Activated T-cell treated with anti-CD3 and anti-CD28 coated beads, Interleukin-2, amount 50 U/mL, for 48 hours (primary cell): ENCODE measurements at regions not wholly inside any gene's neighbourhood (a gene's known extent, or its start where the extent isn't known, plus 50 kb on each side); places are given as distances from the start of the nearest gene placed in this dataset.

Experiments used
- DNase-seq, 2 experiments: peaks; one replicate each; pipeline ENCODE4 v3.0.0-alpha.2; 2020

DNA sequence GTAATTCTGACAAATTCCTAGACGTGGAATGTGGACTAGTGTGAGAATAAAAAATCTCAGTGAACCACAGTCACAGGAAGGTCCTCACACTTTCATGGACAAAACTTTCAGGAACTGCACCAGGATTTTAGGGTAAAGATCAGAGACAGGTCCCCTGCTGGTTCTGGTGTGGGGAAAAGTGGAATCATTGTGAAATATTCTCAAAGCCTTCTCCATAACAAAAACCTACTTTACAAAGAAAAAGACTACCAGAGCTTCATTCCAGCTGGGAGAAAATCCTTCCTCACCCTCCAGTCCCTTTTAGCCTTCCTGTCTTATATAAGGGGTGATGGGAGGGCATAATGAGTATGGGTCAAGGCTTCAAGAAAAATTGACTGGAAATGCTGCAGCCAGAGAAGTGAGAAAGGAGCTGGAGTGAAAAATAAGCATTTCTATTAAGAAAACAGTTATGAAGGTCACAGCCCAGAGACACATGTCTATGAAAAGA lies 325.8 kb downstream of the ARAP2 start:
- no peak for DNase-seq

DNA sequence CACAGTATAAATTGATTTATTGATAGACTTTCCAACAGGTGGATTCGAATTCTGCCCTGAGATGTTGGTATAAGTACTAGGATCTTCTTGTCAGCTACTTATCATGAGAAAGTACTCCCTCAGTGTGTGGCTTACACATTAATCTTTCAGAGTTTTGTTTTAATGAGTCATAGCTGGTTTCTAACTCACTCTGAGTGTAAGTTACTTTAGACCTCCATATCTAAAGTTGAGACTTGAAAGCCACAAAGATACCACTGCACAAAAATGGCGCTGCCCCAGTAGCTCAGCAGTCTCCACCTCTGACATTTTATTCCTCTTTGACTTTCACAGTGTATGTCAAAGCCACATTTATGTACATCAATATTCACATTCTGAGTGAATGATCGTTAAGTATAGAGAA lies 318.5 kb downstream of the ARAP2 start:
- DNase-seq, result no peak

DNA sequence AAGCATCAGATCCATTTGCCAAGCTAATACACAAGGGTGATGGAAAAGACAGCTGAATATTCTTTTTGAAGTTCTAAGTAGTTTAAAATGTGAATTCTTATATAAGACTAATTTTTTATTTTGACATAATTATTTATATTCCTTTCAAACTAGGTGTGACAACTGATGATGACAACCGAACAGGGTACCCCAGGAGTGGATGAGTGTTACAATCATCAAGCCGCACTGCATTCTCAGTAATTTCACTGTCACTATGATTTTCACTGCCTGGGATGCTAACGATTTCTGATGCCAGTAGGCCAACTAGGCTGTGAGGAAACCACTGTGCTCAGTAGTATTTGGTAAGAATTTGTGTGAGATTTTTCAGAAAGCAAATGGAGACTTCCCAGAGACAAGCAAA lies 317.5 kb downstream of the ARAP2 start:
- DNase-seq, result no peak

DNA sequence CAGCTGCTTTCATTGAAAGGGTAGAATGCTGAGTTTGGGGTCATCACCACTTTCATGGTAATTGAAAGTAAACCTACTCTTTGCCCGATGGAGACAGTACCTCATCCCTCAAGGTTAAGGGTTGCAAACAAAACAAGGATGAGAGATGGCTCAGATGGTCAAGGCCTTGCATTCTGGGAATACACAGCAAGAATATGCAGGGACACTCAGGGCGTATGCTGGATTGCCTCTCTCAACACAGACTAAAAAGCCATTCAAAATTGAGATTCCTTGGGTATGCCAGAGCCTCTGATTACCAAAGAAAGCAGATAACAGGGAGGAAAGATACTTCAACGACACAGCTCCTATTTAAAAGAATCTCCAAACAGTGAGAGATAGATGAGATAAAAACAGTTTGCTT lies 310.4 kb downstream of the ARAP2 start:
- no peak for DNase-seq

DNA sequence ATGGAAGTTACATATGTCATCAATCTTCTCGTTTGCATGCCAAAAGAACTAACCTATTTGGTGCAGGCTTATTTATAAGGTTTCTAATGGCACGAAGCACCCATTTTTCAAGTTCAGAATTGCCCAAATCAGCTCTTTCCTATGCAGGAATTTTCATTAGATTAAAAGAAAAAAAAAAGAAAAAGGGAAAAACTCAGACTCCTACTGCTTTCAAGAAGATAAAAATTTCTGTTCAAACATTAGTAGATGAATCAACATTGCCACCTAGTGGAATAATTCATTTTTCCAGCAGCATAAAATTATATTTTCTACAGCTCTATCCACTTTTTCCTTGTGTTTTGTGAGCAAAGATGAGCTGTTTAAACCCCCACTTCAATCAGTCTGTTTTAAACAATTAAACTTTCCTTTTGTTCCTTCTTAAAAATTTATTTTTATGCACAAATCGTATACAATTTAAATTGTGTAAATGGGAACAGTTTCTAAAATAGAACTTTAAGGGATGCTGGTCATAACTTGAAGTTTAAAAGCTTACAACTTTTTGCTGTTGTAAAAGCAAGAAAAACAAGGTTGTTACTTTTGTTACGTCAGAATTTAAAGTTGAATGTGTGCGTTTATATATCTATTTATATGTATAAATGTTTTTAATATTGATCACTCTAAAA lies 309.9 kb downstream of the ARAP2 start:
- DNase-seq, result no peak

DNA sequence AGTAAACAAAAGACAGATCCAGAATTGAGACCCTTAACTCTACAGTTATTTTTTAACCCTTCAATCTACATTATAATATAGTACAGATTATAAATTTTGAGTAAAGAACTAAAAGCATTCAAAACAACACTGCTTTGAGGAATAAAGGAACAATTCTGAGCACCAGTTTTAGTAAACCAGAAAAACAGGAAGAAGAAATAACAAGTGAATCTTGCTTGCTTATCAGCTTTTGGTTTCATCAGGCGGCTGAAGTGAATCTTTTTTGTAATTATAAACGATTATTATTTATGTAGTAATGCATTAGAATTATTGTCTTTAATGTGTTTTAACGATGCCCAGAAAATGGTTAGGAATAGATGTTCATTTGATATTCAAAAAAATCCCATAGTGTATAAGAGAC lies 305.4 kb downstream of the ARAP2 start:
- DNase-seq, result no peak

DNA sequence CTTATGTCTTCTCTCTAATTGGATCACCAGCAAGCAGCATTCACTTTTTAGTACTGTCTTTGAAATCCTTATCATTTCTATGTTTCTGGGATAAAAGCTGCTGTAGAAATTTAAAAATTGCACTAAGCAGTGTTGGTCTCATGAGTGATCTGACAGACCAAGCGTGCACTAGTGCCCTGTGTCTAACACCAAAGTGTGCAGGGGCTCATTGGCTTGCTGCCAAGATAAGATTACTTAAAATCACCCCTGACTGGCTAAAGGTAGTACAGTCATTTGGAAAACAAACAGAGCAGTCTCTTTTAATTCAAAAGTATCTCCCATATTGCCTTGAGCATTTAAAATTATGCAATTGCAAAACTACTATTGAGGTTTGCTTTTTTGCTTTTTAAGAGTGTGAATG lies 304.6 kb downstream of the ARAP2 start:
- no peak for DNase-seq

DNA sequence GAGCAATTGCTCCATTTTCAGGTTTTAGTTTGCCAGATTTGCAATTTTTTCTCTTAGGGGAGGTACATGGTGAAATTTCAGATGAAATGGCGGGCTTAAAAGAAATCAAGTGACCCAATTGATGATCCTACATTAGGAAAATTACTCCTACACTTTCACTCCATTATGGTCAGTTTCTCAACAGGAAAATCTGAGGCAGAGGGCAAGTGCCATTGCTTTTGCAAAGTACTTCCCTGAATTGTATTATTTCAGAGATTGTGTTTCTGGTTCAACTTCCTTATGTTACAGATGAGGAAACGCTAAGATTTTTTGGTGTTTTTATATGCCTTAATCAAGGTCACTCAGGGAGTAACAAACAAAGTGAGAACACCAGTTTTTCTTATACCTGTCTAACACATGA lies 302.2 kb downstream of the ARAP2 start:
- DNase-seq, result no peak

DNA sequence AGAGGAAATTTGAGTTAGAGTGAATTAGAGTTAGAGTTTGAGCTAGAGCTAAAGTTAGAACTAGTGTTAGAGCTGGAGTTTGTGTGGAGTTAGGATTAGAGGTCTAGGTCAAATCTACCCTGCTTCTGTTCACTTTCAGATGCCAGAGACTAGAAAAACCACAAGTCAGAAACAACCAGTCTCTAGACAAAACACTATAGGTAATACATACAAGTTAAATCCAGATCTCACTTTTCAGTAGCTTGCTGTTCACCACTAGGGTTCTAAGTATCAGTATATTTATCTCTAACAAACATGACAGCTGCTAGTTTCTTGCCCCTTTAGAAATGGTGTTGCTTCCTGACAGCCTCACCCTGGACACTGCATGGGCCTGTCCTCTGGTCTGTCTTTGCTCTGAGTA lies 300.7 kb downstream of the ARAP2 start:
- DNase-seq, result no peak

DNA sequence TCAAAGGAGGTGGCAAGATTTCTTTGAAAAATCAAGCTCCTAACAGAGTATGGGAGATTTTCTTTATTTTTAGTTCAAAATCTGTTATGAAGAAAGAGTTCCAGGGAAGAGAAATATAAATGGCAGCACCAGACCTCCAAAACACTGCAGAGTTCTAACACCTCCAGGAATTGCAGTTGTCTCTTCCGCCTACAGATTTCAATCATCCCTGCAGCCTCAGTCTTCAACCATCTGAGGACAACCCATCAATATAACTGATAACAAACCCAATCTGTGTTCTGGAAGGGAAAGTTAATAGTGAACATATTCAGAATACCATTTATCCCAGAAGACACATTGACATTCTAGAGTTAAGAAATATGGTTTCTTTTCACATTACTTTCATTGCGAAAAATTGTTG lies 296.1 kb downstream of the ARAP2 start:
- DNase-seq, result no peak

DNA sequence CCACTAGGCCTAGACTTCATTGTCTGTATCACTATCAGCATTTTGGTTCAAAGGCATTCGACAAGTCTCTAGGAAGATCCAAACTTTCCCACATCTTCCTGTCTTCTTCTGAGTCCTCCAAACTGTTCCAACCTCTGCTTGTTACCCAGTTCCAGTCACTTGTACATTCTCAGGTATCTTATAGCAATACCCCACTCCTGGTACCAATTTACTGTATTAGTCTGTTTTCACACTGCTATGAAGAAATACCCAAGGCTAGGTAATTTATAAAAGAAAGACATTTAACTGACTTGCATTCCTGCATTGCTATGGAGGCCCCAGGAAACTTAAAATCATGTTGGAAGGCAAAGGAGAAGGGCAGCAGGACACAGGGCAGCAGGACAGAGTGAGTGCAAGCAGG lies 293.9 kb downstream of the ARAP2 start:
- no peak for DNase-seq

DNA sequence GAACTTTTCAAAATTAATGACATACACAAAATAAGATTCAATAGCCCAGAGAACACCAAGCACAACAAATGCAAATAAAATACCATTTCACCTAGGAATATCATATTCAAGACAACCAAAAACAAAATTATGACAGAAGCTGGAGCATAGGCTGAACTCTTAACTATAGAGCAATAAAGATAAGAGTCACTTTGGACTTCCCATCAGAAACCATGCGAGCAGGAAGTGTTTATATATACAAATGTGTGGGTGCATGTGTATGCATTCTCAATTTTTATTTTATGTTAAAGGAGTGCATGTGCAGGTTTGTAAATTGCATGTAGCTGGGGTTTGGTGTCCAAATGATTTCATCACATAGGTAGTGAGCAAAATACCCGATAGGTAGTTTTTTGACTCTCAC lies 291.6 kb downstream of the ARAP2 start:
- no peak for DNase-seq

DNA sequence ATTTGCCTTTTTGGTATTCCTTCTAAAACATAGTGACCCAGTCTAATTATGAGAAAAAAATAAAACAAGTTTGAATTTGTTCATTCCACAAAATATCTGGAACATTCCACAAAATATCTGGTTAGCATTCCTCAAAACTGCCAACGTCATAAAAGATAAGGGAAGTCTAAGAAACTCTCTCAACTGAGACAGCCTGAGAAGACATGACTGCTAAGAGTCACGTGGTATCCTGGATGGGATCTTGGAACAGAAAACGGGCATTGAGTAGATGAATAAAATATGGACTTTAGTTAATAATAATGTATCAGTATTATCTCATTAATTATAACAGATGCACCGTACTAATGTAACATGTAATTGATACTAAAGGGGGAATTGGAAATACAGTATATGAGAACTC lies 280.9 kb downstream of the ARAP2 start:
- DNase-seq, result no peak

DNA sequence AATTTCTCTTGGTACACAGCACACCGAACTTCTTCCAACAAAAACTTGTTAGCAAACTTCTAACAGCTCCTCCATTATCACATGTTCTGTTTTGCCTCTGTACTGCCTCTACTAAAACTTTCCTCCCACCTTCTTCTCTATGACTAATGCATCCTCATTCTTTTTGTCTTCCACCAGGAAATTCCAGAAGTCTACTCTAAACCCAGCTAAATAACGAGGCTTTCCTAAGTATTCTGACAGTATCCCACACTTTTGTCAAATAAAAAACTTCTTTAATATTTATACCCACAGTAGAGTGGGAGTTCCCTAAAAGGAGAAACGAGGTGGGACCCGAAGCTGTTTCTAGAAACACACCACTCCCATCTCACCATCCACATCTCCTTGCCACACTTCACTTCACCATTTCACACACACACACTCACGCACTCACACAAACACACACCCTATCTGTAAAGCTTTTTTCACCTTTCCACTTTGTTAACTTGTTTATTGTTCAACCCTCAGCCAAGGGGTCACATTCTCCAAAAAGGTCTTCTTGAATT lies 280.3 kb downstream of the ARAP2 start:
- no peak for DNase-seq

DNA sequence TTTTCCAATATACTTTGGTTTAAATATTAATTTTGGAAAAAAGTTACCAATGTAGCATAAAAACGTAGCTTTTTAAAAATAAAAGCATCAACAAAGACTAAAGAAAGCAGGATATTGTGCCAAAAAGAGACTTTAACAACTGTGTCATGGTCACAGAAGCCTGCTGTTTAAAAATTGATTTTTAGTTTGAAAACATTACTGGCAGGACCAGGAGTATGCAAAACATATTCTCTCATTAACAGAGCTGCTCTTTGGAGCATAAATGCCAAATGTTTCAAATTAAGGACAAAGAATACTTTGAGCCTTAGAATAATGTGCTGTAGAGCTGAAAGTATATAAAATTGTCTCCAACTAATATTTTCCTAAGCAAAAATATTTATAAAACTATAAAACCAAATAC lies 279.0 kb downstream of the ARAP2 start:
- no peak for DNase-seq

DNA sequence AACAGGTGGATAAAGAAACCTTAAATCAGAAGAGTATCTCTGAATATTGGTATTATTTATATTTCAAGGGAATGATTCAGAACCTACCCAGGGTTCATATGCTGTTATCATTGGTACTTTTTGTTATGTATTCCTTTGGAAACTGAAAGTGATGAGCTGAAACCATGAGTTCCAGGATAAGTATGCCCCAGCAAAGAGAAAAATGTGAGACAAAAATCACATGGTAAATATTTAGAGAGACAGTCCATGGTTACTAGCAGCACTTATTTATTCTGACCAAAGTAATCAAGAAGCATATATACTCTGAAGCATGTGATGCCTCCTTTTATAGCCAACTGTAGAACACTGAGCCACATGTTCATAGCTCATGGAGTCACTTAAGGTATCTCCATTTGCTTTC lies 277.7 kb downstream of the ARAP2 start:
- DNase-seq, result no peak

DNA sequence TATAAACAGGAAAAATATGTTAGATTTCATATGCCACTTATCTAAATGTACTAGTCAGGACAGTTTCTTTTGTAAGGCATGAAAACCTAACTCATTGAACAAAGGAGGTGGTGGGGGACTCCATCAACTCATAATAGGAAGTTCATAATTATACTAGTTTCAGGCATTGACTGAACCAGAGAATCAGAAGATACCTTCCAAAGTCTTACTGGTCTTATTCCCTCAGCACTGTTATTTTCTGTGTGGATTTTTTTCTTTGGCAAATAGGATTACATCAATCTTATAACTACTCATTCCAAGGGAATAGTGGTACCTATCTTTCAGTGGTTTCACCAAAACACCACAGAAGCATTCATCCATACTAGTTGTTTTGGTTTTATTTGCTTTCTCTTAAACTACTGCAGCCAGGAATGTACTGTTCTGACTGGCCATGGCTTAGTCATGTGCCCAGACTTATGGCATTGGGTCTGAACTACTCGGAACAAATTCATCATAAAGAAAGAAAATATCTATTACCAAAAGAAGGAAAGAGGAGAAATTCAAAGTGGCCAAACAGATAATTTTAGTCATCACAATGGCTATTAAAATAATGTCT lies 273.9 kb downstream of the ARAP2 start:
- peak in 1 of 2 experiments; percentile 30 for DNase-seq

DNA sequence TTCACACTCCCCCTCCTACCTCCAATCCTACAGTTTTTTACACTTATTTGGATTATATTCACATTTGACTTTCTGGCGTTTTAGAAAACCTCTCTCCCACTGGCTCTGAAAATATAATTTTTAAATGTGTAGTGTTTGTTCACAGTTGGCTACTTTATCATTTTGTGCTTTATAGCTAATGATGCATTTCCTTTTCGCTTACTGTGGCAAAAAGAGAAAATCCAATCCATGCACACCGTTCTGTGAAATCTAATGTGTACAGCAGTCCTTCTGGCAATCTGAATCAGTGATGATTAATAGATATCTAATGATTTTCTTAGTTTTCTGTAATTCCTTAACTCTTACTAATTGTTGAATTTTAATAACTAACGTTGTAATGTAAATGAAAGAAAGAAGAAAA lies 271.5 kb downstream of the ARAP2 start:
- DNase-seq, result no peak

DNA sequence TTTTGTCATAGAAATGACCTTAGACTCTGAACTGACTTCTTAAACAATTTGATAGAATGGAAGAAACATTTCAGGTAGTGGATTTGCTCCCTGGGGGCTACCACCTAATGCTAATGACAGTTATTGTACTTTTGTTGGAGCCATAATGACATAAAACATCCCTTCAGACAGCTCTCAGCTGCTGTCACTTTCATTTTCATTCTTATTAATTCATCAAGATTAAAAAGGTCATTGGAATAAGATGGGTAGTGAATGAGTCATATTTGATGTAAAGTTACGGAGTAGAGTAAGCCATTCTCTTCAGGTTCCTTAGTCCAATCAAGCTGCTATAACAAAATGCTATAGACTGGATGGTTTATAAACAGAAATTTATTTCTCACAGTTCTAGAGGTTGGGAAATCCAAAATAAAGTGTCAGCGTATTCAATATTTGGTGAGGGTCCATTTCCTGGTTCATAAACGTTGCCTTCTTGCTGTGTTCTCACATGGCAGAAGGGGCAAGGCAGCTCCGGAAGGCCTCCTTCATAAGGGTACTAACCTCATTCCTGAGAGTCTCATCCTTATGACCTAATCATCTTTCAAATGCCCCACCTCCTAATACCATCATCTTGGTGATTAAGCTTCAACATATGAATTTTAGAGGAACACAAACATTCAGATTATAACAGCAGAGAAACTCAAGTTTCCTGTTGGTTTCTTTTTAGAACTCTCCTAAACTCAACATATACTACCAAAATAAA lies 268.5 kb downstream of the ARAP2 start:
- DNase-seq, result no peak

DNA sequence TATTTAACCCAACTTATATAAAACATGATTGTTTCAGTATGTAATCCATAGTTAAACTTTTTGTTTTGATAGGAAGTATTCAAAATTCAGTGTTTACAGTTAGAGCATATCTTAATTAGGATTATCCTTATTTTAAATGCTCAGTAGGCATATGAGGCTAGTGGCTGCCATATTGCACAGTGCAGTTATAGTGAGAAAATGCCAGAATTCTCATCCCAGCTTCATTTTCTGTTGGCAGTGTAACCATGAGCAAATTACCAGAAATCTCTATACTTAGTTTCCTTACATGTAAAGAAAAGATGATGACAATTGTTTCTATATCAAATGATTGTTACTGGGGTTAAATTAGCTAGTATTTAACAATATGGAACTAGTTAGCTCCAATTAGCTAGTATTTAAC lies 265.8 kb downstream of the ARAP2 start:
- DNase-seq, result no peak

DNA sequence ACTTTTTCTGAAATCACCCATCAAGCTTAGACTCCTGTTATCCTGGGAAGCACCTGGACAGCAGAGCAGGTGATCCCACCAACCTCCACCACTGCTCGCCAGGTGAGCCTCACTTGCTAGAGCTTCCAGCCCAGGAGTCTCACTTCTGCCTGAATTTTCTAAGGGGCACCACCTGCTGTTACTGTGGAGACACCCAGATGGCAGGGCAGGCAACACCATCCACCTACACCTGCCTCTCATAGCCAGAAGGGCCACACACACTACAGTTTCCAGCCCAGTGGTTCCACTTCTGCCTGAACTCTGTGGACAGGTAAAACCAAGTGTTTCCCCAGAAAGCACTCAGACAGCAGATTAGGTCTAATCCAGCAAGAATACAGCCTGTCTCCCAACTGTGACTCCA lies 262.0 kb downstream of the ARAP2 start:
- DNase-seq, result no peak

DNA sequence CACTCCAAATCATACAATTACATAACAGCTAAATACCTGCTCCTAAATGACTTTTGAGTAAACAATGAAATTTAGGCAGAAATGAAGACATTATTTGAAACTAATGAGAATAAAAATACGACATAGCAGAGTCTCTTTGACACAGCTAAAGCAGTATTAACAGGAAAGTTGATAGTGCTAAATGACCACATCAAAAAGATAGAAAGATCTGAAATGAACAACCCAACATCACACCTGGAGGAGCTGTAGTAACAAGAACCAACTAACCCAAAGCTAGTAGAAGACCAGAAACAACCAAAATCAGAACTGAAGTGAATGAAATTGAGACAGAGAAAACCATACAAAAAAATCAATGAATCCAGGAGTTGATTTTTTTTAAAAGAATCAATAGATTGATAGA lies 257.8 kb downstream of the ARAP2 start:
- no peak for DNase-seq

DNA sequence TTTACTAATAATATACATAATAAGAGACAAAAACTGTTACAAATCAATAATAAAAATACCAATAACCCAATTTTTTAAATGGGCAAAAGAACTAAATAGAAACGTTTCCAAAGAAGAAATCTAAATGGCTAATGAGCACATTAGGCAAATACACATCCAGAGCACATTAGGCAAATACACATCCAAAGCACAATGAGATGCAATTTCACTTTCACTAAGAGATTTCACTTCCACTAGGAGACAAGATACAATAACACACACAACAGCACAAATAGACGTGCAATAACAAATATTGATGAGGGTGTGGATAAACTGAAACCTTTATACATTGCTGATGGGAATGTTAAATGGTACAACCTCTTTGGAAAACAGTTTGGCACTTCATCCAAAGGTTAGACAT lies 250.7 kb downstream of the ARAP2 start:
- no peak for DNase-seq

DNA sequence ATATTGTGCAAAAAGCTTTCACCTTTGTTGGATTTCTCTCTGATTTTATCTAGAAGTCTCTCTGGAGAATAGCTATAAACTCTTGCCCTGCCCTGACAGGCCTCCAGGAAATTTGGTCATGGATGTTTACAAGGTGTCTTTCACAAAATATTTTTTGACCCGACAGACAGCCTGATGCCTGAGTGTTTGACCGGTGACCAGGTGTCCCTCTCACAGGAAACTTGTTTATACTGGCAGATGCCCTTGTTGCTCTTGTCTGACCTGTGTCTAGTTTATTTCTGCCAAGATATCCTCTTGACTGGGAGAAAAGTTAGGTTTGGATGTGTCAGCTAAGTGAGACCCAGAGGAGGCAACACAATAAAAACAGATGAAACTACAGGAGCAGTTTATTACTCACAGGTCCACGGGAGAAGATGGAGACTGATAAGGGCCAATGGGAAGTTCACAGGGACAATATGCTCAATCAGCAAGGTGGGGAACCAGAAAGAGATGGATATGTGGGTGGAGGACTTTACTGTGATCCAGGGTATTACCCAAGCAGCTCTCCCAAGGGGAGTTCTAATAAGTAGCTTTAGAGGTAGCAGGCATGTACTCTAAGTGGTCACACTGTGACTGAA lies 243.3 kb downstream of the ARAP2 start:
- no peak for DNase-seq
